ENCODE measurements at regions not wholly inside any gene's neighbourhood (a gene's known extent, or its start where the extent isn't known, plus 50 kb on each side); places are given as distances from the start of the nearest gene placed in this dataset.

DNA sequence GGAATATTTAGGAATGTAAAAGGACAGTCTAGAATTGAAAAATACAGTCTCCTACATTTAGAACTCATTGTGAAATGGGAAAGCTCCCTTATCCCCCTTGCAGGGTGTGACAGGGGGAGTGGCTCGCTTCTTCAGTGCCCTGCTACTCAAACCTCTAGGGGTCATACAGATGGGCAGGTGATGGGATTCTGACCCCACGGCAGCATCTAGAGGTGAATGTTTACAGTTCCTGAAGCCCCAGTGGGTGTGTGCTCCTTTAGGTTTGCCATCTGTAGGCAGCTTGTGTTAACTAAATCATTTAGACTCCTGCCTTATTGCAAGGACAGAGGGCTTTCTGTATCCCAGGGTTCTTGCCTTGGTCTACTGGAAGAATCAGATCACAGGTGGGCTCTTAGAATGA is 271.0 kb upstream of the MPDZ start (continued):
- TF ChIP-seq, protein P1, sequence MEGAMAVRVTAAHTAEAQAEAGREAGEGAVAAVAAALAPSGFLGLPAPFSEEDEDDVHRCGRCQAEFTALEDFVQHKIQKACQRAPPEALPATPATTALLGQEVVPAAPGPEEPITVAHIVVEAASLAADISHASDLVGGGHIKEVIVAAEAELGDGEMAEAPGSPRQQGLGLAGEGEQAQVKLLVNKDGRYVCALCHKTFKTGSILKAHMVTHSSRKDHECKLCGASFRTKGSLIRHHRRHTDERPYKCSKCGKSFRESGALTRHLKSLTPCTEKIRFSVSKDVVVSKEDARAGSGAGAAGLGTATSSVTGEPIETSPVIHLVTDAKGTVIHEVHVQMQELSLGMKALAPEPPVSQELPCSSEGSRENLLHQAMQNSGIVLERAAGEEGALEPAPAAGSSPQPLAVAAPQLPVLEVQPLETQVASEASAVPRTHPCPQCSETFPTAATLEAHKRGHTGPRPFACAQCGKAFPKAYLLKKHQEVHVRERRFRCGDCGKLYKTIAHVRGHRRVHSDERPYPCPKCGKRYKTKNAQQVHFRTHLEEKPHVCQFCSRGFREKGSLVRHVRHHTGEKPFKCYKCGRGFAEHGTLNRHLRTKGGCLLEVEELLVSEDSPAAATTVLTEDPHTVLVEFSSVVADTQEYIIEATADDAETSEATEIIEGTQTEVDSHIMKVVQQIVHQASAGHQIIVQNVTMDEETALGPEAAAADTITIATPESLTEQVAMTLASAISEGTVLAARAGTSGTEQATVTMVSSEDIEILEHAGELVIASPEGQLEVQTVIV (CRISPR knock-in tag; IDR thresholded peaks at IDR 0.05; ENCODE audit: borderline replicate concordance): no peak
- TF ChIP-seq FOXJ3 (CRISPR knock-in tag; IDR thresholded peaks at IDR 0.05) (no peak), CBX2 (IDR thresholded peaks at IDR 0.05; ENCODE audit: insufficient read depth, low read length, poor library complexity, severe bottlenecking) (no peak), PHF8 (IDR thresholded peaks at IDR 0.05; ENCODE audit: borderline replicate concordance, low read length) (no peak), GTF2E2 (tag; IDR thresholded peaks at IDR 0.05) (no peak), RCOR1 (IDR thresholded peaks at IDR 0.05; ENCODE audit: borderline replicate concordance in 1 of 2, low read depth in 2 of 2, low read length in 2 of 2) (no peak), ETV1 (tag; conservative IDR thresholded peaks at IDR 0.05; ENCODE audit: low read depth) (no peak), MXI1 (IDR thresholded peaks at IDR 0.05; ENCODE audit: low read depth, low read length) (no peak), KDM1A (IDR thresholded peaks at IDR 0.05) (no peak), BRCA1 (IDR thresholded peaks at IDR 0.05) (no peak), BRCA1 (CRISPR knock-in tag; IDR thresholded peaks at IDR 0.05) (no peak)
- TF ChIP-seq, protein P2, sequence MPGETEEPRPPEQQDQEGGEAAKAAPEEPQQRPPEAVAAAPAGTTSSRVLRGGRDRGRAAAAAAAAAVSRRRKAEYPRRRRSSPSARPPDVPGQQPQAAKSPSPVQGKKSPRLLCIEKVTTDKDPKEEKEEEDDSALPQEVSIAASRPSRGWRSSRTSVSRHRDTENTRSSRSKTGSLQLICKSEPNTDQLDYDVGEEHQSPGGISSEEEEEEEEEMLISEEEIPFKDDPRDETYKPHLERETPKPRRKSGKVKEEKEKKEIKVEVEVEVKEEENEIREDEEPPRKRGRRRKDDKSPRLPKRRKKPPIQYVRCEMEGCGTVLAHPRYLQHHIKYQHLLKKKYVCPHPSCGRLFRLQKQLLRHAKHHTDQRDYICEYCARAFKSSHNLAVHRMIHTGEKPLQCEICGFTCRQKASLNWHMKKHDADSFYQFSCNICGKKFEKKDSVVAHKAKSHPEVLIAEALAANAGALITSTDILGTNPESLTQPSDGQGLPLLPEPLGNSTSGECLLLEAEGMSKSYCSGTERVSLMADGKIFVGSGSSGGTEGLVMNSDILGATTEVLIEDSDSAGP (CRISPR knock-in tag; IDR thresholded peaks at IDR 0.05): no peak
- TF ChIP-seq, protein P3, sequence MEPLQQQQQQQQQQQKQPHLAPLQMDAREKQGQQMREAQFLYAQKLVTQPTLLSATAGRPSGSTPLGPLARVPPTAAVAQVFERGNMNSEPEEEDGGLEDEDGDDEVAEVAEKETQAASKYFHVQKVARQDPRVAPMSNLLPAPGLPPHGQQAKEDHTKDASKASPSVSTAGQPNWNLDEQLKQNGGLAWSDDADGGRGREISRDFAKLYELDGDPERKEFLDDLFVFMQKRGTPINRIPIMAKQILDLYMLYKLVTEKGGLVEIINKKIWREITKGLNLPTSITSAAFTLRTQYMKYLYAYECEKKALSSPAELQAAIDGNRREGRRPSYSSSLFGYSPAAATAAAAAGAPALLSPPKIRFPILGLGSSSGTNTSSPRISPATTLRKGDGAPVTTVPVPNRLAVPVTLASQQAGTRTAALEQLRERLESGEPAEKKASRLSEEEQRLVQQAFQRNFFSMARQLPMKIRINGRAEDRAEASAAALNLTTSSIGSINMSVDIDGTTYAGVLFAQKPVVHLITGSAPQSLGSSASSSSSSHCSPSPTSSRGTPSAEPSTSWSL (CRISPR knock-in tag; IDR thresholded peaks at IDR 0.05; ENCODE audit: borderline replicate concordance): no peak

All from K562 (cell line).